ENCODE measurements at regions not wholly inside any gene's neighbourhood (a gene's known extent, or its start where the extent isn't known, plus 50 kb on each side); places are given as distances from the start of the nearest gene placed in this dataset.

- no peak for TF ChIP-seq ZMAT3 (CRISPR knock-in tag; conservative IDR thresholded peaks at IDR 0.05)
- TF ChIP-seq SNAPC2 (CRISPR knock-in tag; IDR thresholded peaks at IDR 0.05), result no peak
- TF ChIP-seq HOXA3 (CRISPR knock-in tag; IDR thresholded peaks at IDR 0.05), result peak; percentile 27; the same call in 1 of the 2 replicates
- no peak for TF ChIP-seq ZNF343 (CRISPR knock-in tag; IDR thresholded peaks at IDR 0.05)
- 0 out of 2 replicates have a peak, but pooled peaks have one; percentile 36 for TF ChIP-seq ZNF580 (CRISPR knock-in tag; IDR thresholded peaks at IDR 0.05; ENCODE audit: borderline replicate concordance, low read depth)
- TF ChIP-seq ZBTB7B (CRISPR knock-in tag; IDR thresholded peaks at IDR 0.05), result peak; percentile 61; the same call in 1 of the 2 replicates
- TF ChIP-seq HNRNPL (IDR thresholded peaks at IDR 0.05; ENCODE audit: low read depth, low read length), result no peak
- TF ChIP-seq ZNF136 (CRISPR knock-in tag; IDR thresholded peaks at IDR 0.05; ENCODE audit: low read depth), result no peak
- TF ChIP-seq PCBP2 (optimal IDR thresholded peaks at IDR 0.05; ENCODE audit: low read depth, low read length, poor library complexity, severe bottlenecking), result no peak
- TF ChIP-seq ZBTB8A (CRISPR knock-in tag; IDR thresholded peaks at IDR 0.05; ENCODE audit: borderline replicate concordance, low read depth), result no peak
- no peak for TF ChIP-seq POGK (CRISPR knock-in tag; conservative IDR thresholded peaks at IDR 0.05)
- TF ChIP-seq SCMH1 (CRISPR knock-in tag; IDR thresholded peaks at IDR 0.05; ENCODE audit: borderline replicate concordance), result no peak
- peak; percentile 60; the same call in 1 of the 2 replicates for TF ChIP-seq ZNF670 (CRISPR knock-in tag; IDR thresholded peaks at IDR 0.05; ENCODE audit: borderline replicate concordance)
- peak; percentile 88 for TF ChIP-seq RXRB (CRISPR knock-in tag; IDR thresholded peaks at IDR 0.05; ENCODE audit: borderline replicate concordance)
- no peak for TF ChIP-seq ZBTB37 (CRISPR knock-in tag; IDR thresholded peaks at IDR 0.05)
- TF ChIP-seq NBN (conservative IDR thresholded peaks at IDR 0.05), result no peak
- no peak for TF ChIP-seq MBNL3 (CRISPR knock-in tag; conservative IDR thresholded peaks at IDR 0.05)
- no peak for TF ChIP-seq ONECUT2 (CRISPR knock-in tag; IDR thresholded peaks at IDR 0.05)
- TF ChIP-seq ZNF234 (CRISPR knock-in tag; conservative IDR thresholded peaks at IDR 0.05), result no peak
- TF ChIP-seq ELF1 (CRISPR knock-in tag; IDR thresholded peaks at IDR 0.05), result no peak
- no peak for TF ChIP-seq TCF12 (IDR thresholded peaks at IDR 0.05)
- TF ChIP-seq TCF12 (CRISPR knock-in tag; IDR thresholded peaks at IDR 0.05), result 0 out of 2 replicates have a peak, but pooled peaks have one; percentile 56
- TF ChIP-seq SMYD3 (CRISPR knock-in tag; IDR thresholded peaks at IDR 0.05), result no peak
- no peak for TF ChIP-seq ZFP41 (CRISPR knock-in tag; IDR thresholded peaks at IDR 0.05; ENCODE audit: borderline replicate concordance)
- TF ChIP-seq ZNF251 (CRISPR knock-in tag; IDR thresholded peaks at IDR 0.05), result no peak
- peak; percentile 85 for TF ChIP-seq ZMYM4 (CRISPR knock-in tag; IDR thresholded peaks at IDR 0.05)
- no peak for TF ChIP-seq ZNF530 (CRISPR knock-in tag; IDR thresholded peaks at IDR 0.05; ENCODE audit: low read depth)
- no peak for TF ChIP-seq PHF21A (CRISPR knock-in tag; IDR thresholded peaks at IDR 0.05)
- no peak for TF ChIP-seq ZNF768 (CRISPR knock-in tag; IDR thresholded peaks at IDR 0.05)
- no peak for TF ChIP-seq SMARCE1 (IDR thresholded peaks at IDR 0.05; ENCODE audit: borderline replicate concordance)
- TF ChIP-seq ZNF598 (CRISPR knock-in tag; IDR thresholded peaks at IDR 0.05; ENCODE audit: borderline replicate concordance), result no peak
- no peak for TF ChIP-seq HNRNPUL1 (IDR thresholded peaks at IDR 0.05; ENCODE audit: low read depth, low read length)
- TF ChIP-seq NFYB (CRISPR knock-in tag; IDR thresholded peaks at IDR 0.05), result no peak
These were observed 738.7 kb upstream of the LRRTM4 start (continued) for GRCh38 chr2:78260861-78261260.

All from HepG2 (cell line).